Thyroid gland (tissue), 4 donors: ENCODE measurements at regions not wholly inside any gene's neighbourhood (a gene's known extent, or its start where the extent isn't known, plus 50 kb on each side); places are given as distances from the start of the nearest gene placed in this dataset.

Experiments
- DNase-seq, 2 donors: peaks; one replicate each; pipeline ENCODE4 v3.0.0-alpha.2; 2019
- H3K27ac ChIP-seq, 3 donors: fragments of 200-600 bp; sonication (generic); 1 replicate in 2 of 3; 2 replicates in 1 of 3; pipeline ENCODE4 v1.5.1; 2016 to 2019; ENCODE audit warnings: mild to moderate bottlenecking in 1 of 3, moderate library complexity in 1 of 3
- H3K27me3 ChIP-seq: fragments of 200-600 bp; sonication (generic); one replicate; pipeline ENCODE4 v1.5.1; 2019
- H3K36me3 ChIP-seq, 2 donors: fragments of 200-600 bp; sonication (generic); one replicate each; pipeline ENCODE4 v1.5.1; 2016 to 2019
- H3K4me1 ChIP-seq, 2 donors: fragments of 200-600 bp; sonication (generic); one replicate each; pipeline ENCODE4 v1.5.1; 2017 to 2019
- H3K4me3 ChIP-seq, 3 donors: fragments of 200-600 bp; sonication (generic); replicated peaks in 1 of 3; 1 replicate in 2 of 3; 2 replicates in 1 of 3; pipeline ENCODE4 v1.5.1; 2016; ENCODE audit warnings: mild to moderate bottlenecking in 1 of 3
- H3K9me3 ChIP-seq: fragments of 200-600 bp; sonication (generic); one replicate; pipeline ENCODE4 v1.5.1; 2017
- CTCF ChIP-seq, 6 experiments: fragments of 200-600 bp in 3 of 6; fragments of 450-650 bp in 3 of 6; sonication (generic) in 3 of 6; IDR thresholded peaks; one replicate each; pipeline ENCODE4 v1.5.1; 2016 to 2019; ENCODE audit warnings: antibody characterized with exemption in 6 of 6, mild to moderate bottlenecking in 2 of 6, inconsistent platforms in 1 of 6, moderate library complexity in 1 of 6
- POLR2A ChIP-seq, 2 donors: fragments of 450-650 bp; IDR thresholded peaks; one replicate each; pipeline ENCODE4 v1.6.1; 2017; ENCODE audit warnings: antibody characterized with exemption in 2 of 2, mild to moderate bottlenecking in 2 of 2, moderate library complexity in 1 of 2
- whole genome bisulfite sequencing, 2 donors: methylation state at CpG; one replicate each; pipeline ENCODE4 v1.1.5; 2017; 5-methylcytosine and 5-hydroxymethylcytosine counted together
- intact Hi-C: fragments of 100-400 bp; cut with DNase I; formaldehyde crosslinking; loops from one replicate; pipeline ENCODE4 v1.15.1; 2023

- no peak overlapping the region for H3K4me3 ChIP-seq
- H3K27me3 ChIP-seq: no peaks in the 10 kb centered on the region
- H3K4me1 ChIP-seq: no peaks in the 10 kb centered on the region
- H3K27ac ChIP-seq: no peak overlapping the region
- H3K9me3 ChIP-seq: no peaks in the 10 kb centered on the region
- no peaks in the 10 kb centered on the region for H3K36me3 ChIP-seq
- intact Hi-C loops: no loop called here
- TF ChIP-seq POLR2A (IDR thresholded peaks at IDR 0.05) (no peak), CTCF (IDR thresholded peaks at IDR 0.05) (no peak)
- no peak for DNase-seq
Observed at GRCh38 chr5:26666371-26666770, 372.0 kb downstream of the CDH9 start.

GRCh38 chr5:26663500-26663899 is 374.9 kb downstream of the CDH9 start:
- Histone ChIP-seq H3K9me3 (no peaks in the 10 kb centered on the region), H3K27ac (no peak overlapping the region), H3K27me3 (no peaks in the 10 kb centered on the region), H3K4me1 (no peaks in the 10 kb centered on the region), H3K36me3 (no peaks in the 10 kb centered on the region), H3K4me3 (no peak overlapping the region)
- TF ChIP-seq CTCF (IDR thresholded peaks at IDR 0.05) (no peak), POLR2A (IDR thresholded peaks at IDR 0.05) (no peak)
- WGBS, 2 donors: 91% methylated on average over 1 of the region's 1 CpG
- intact Hi-C loops: no loop called here
- DNase-seq: no peak

GRCh38 chr5:26662806-26663360 is 375.5 kb downstream of the CDH9 start:
- Histone ChIP-seq H3K9me3 (no peaks in the 10 kb centered on the region), H3K27ac (no peak overlapping the region), H3K4me3 (no peak overlapping the region), H3K27me3 (no peaks in the 10 kb centered on the region), H3K36me3 (no peaks in the 10 kb centered on the region), H3K4me1 (no peaks in the 10 kb centered on the region)
- intact Hi-C loops: no loop called here
- DNase-seq: no peak
- 66 to 82% methylated on average over 2 of the region's 2 CpGs for WGBS, 2 donors
- TF ChIP-seq POLR2A (IDR thresholded peaks at IDR 0.05) (no peak), CTCF (IDR thresholded peaks at IDR 0.05) (no peak)

- intact Hi-C loops: no loop called here
- H3K27ac ChIP-seq: no peak overlapping the region
Observed at GRCh38 chr5:26660116-26660515, 378.3 kb downstream of the CDH9 start.

GRCh38 chr5:26649000-26649399 is 389.4 kb downstream of the CDH9 start:
- intact Hi-C loops: no loop called here

More at GRCh38 chr5:26660116-26660515, 378.3 kb downstream of the CDH9 start:
- TF ChIP-seq POLR2A (IDR thresholded peaks at IDR 0.05): no peak
- TF ChIP-seq CTCF (IDR thresholded peaks at IDR 0.05): no peak
- Histone ChIP-seq H3K9me3 (no peaks in the 10 kb centered on the region), H3K27me3 (no peaks in the 10 kb centered on the region), H3K4me1 (no peaks in the 10 kb centered on the region), H3K36me3 (no peaks in the 10 kb centered on the region), H3K4me3 (no peak overlapping the region)
- 91 to 92% methylated on average over 12 of the region's 12 CpGs for WGBS, 2 donors
- DNase-seq: no peak

More at GRCh38 chr5:26649000-26649399, 389.4 kb downstream of the CDH9 start:
- no peaks in the 10 kb centered on the region for H3K36me3 ChIP-seq
- no peak for DNase-seq
- no peaks in the 10 kb centered on the region for H3K27me3 ChIP-seq
- no peaks in the 10 kb centered on the region for H3K9me3 ChIP-seq
- H3K4me3 ChIP-seq: no peak overlapping the region
- TF ChIP-seq CTCF (IDR thresholded peaks at IDR 0.05): no peak
- no peak for TF ChIP-seq POLR2A (IDR thresholded peaks at IDR 0.05)
- 60% methylated on average over 3 of the region's 3 CpGs for WGBS, 2 donors
- H3K27ac ChIP-seq: no peak overlapping the region
- H3K4me1 ChIP-seq: no peaks in the 10 kb centered on the region
